Vagina (tissue), 2 donors: ENCODE measurements at regions not wholly inside any gene's neighbourhood (a gene's known extent, or its start where the extent isn't known, plus 50 kb on each side); places are given as distances from the start of the nearest gene placed in this dataset.

Source experiments
- CTCF ChIP-seq, 3 experiments: fragments of 450-650 bp in 2 of 3; fragments of 200-600 bp in 1 of 3; sonication (generic) in 1 of 3; IDR thresholded peaks; one replicate each; pipeline ENCODE4 v1.5.1; 2017 to 2019; ENCODE audit warnings: antibody characterized with exemption in 3 of 3, mild to moderate bottlenecking in 2 of 3, moderate library complexity in 2 of 3
- POLR2A ChIP-seq, 2 donors: fragments of 450-650 bp; IDR thresholded peaks; one replicate each; pipeline ENCODE4 v1.6.1; 2017; ENCODE audit warnings: antibody characterized with exemption in 2 of 2, mild to moderate bottlenecking in 2 of 2, moderate library complexity in 2 of 2

GRCh38 chr16:17965133-17965900, 371.2 kb downstream of the NPIPA8 start:
- TF ChIP-seq CTCF (IDR thresholded peaks at IDR 0.05): no peak
- no peak for TF ChIP-seq POLR2A (IDR thresholded peaks at IDR 0.05)
